ENCODE measurements at regions not wholly inside any gene's neighbourhood (a gene's known extent, or its start where the extent isn't known, plus 50 kb on each side); places are given as distances from the start of the nearest gene placed in this dataset.

GRCh38 chr13:79655509-79655908, 174.6 kb downstream of the NDFIP2 start:
- no peak for TF ChIP-seq CTCF (IDR thresholded peaks at IDR 0.05; ENCODE audit: low read depth, low read length)
- CTCF ChIA-PET: interaction anchor here (0.5 kb wide), 1 partner anchor 891 kb away, joined by 3 read pairs; no protein-coding TSS in a partner anchor
- H3K4me3 ChIP-seq (ENCODE audit: low read depth, low read length): no peak overlapping the region
- peaks cover 3% of the 10 kb centered on the region for H3K27me3 ChIP-seq (ENCODE audit: control insufficient read depth, insufficient read depth, low read length)
- no peak for DNase-seq (ENCODE audit: low read depth, low spot score)
- no peaks in the 10 kb centered on the region for H3K9me3 ChIP-seq (ENCODE audit: control insufficient read depth, insufficient read depth, low read length)
- H3K27ac ChIP-seq (ENCODE audit: low read depth, low read length): no peak overlapping the region
- POLR2A ChIA-PET: no interaction called here

- no peak for TF ChIP-seq CTCF (IDR thresholded peaks at IDR 0.05; ENCODE audit: low read depth, low read length)
- Histone ChIP-seq H3K4me3 (ENCODE audit: low read depth, low read length) (no peak overlapping the region), H3K9me3 (ENCODE audit: control insufficient read depth, insufficient read depth, low read length) (no peaks in the 10 kb centered on the region), H3K27me3 (ENCODE audit: control insufficient read depth, insufficient read depth, low read length) (peaks cover 3% of the 10 kb centered on the region), H3K27ac (ENCODE audit: low read depth, low read length) (no peak overlapping the region)
- ChIA-PET CTCF (no interaction called here), POLR2A (no interaction called here)
- no peak for DNase-seq (ENCODE audit: low read depth, low spot score)
These were observed 173.6 kb downstream of the NDFIP2 start for GRCh38 chr13:79654520-79654919.

GRCh38 chr13:79650688-79651087, 169.7 kb downstream of the NDFIP2 start:
- Histone ChIP-seq H3K9me3 (ENCODE audit: control insufficient read depth, insufficient read depth, low read length) (no peaks in the 10 kb centered on the region), H3K4me3 (ENCODE audit: low read depth, low read length) (no peak overlapping the region), H3K27ac (ENCODE audit: low read depth, low read length) (no peak overlapping the region), H3K27me3 (ENCODE audit: control insufficient read depth, insufficient read depth, low read length) (peaks cover 2% of the 10 kb centered on the region)
- ChIA-PET POLR2A (no interaction called here), CTCF (no interaction called here)
- no peak for TF ChIP-seq CTCF (IDR thresholded peaks at IDR 0.05; ENCODE audit: low read depth, low read length)
- no peak for DNase-seq (ENCODE audit: low read depth, low spot score)

GRCh38 chr13:79648191-79648590, 167.2 kb downstream of the NDFIP2 start:
- DNase-seq (ENCODE audit: low read depth, low spot score): no peak
- Histone ChIP-seq H3K27ac (ENCODE audit: low read depth, low read length) (no peak overlapping the region), H3K4me3 (ENCODE audit: low read depth, low read length) (no peak overlapping the region), H3K9me3 (ENCODE audit: control insufficient read depth, insufficient read depth, low read length) (no peaks in the 10 kb centered on the region), H3K27me3 (ENCODE audit: control insufficient read depth, insufficient read depth, low read length) (peaks cover 2% of the 10 kb centered on the region)
- CTCF ChIA-PET: interaction anchor here (1.8 kb wide), 1 partner anchor 695 kb away, joined by 4 read pairs; no protein-coding TSS in a partner anchor
- POLR2A ChIA-PET: no interaction called here
- no peak for TF ChIP-seq CTCF (IDR thresholded peaks at IDR 0.05; ENCODE audit: low read depth, low read length)

GRCh38 chr13:79647533-79647932, 166.6 kb downstream of the NDFIP2 start:
- H3K27ac ChIP-seq (ENCODE audit: low read depth, low read length): no peak overlapping the region
- ChIA-PET CTCF (no interaction called here), POLR2A (no interaction called here)
- no peaks in the 10 kb centered on the region for H3K9me3 ChIP-seq (ENCODE audit: control insufficient read depth, insufficient read depth, low read length)
- H3K27me3 ChIP-seq (ENCODE audit: control insufficient read depth, insufficient read depth, low read length): peaks cover 2% of the 10 kb centered on the region
- no peak for TF ChIP-seq CTCF (IDR thresholded peaks at IDR 0.05; ENCODE audit: low read depth, low read length)
- DNase-seq (ENCODE audit: low read depth, low spot score): no peak
- H3K4me3 ChIP-seq (ENCODE audit: low read depth, low read length): no peak overlapping the region

All from AG04450 (cell line).